ENCODE measurements at regions not wholly inside any gene's neighbourhood (a gene's known extent, or its start where the extent isn't known, plus 50 kb on each side); places are given as distances from the start of the nearest gene placed in this dataset.

- TF ChIP-seq CTCF (conservative IDR thresholded peaks at IDR 0.05) (no peak), ZFX (IDR thresholded peaks at IDR 0.05) (no peak)
Observed at GRCh38 chr1:244181867-244182266, 130.8 kb downstream of the ZBTB18 start.

Measured in C4-2B (cell line).